Upper lobe of right lung (tissue), 1 donor: ENCODE measurements at regions not wholly inside any gene's neighbourhood (a gene's known extent, or its start where the extent isn't known, plus 50 kb on each side); places are given as distances from the start of the nearest gene placed in this dataset.
"Not testable (repeated sequence)": the region's sequence is repeated elsewhere in the genome, so short reads cannot be mapped to it uniquely, and the experiment has no call there.

Experiments
- ATAC-seq: fragments of 200-7000 bp; cut with Tn5 transposase; one replicate; pipeline ENCODE4 v1.9.1; 2020; ENCODE audit warnings: mild to moderate bottlenecking, moderate library complexity
- DNase-seq: peaks from one replicate; pipeline ENCODE4 v3.0.0-alpha.2; 2020
- H3K27ac ChIP-seq: fragments of 200-600 bp; one replicate; pipeline ENCODE4 v1.8.0; 2022
- H3K27me3 ChIP-seq: fragments of 200-600 bp; one replicate; pipeline ENCODE4 v1.8.0; 2022; ENCODE audit warnings: mild to moderate bottlenecking
- H3K36me3 ChIP-seq: fragments of 200-600 bp; one replicate; pipeline ENCODE4 v1.8.0; 2022
- H3K4me1 ChIP-seq: fragments of 200-600 bp; one replicate; pipeline ENCODE4 v1.8.0; 2022
- H3K4me3 ChIP-seq: fragments of 200-600 bp; one replicate; pipeline ENCODE4 v1.8.0; 2022; ENCODE audit warnings: mild to moderate bottlenecking
- H3K9me3 ChIP-seq: fragments of 200-600 bp; one replicate; pipeline ENCODE4 v1.8.0; 2022
- CTCF ChIP-seq: fragments of 200-600 bp; IDR thresholded peaks from one replicate; pipeline ENCODE4 v1.8.0; 2022; ENCODE audit warnings: antibody characterized with exemption
- intact Hi-C: fragments of 100-400 bp; cut with DNase I; formaldehyde crosslinking; loops from one replicate; pipeline ENCODE4 v1.11.0; 2022
- donor health status: DM: no; HTN: yes; CAD: no; lungs with severe emphysema.

GRCh38 chr18:11470941-11471340 lies 138.5 kb upstream of the SLC35G4 start:
- no peak for TF ChIP-seq CTCF
- Histone ChIP-seq H3K36me3 (no peaks in the 10 kb centered on the region), H3K27me3 (no peaks in the 10 kb centered on the region), H3K27ac (no peak overlapping the region), H3K4me3 (no peak overlapping the region), H3K9me3 (no peaks in the 10 kb centered on the region), H3K4me1 (no peaks in the 10 kb centered on the region)
- ATAC-seq, result no peak
- DNase-seq, result no peak
- intact Hi-C loops, result no loop called here

GRCh38 chr18:11468617-11469016 lies 140.8 kb upstream of the SLC35G4 start:
- Histone ChIP-seq H3K27me3 (no peaks in the 10 kb centered on the region), H3K4me1 (no peaks in the 10 kb centered on the region), H3K4me3 (no peak overlapping the region), H3K27ac (no peak overlapping the region), H3K36me3 (no peaks in the 10 kb centered on the region), H3K9me3 (no peaks in the 10 kb centered on the region)
- no peak for DNase-seq
- intact Hi-C loops, result no loop called here
- ATAC-seq, result no peak
- TF ChIP-seq CTCF, result no peak

GRCh38 chr18:11468120-11468519 lies 141.3 kb upstream of the SLC35G4 start:
- intact Hi-C loops, result no loop called here
- Histone ChIP-seq H3K4me3 (no peak overlapping the region), H3K9me3 (no peaks in the 10 kb centered on the region), H3K27ac (no peak overlapping the region), H3K4me1 (no peaks in the 10 kb centered on the region), H3K27me3 (no peaks in the 10 kb centered on the region), H3K36me3 (no peaks in the 10 kb centered on the region)
- no peak for TF ChIP-seq CTCF
- no peak for ATAC-seq
- DNase-seq, result no peak

GRCh38 chr18:11467611-11468010 lies 141.8 kb upstream of the SLC35G4 start:
- Histone ChIP-seq H3K27ac (no peak overlapping the region), H3K36me3 (no peaks in the 10 kb centered on the region), H3K4me1 (no peaks in the 10 kb centered on the region), H3K9me3 (no peaks in the 10 kb centered on the region), H3K27me3 (no peaks in the 10 kb centered on the region), H3K4me3 (no peak overlapping the region)
- intact Hi-C loops, result no loop called here
- TF ChIP-seq CTCF, result no peak
- ATAC-seq, result no peak
- DNase-seq, result no peak

GRCh38 chr18:11464129-11464528 lies 145.3 kb upstream of the SLC35G4 start:
- Histone ChIP-seq H3K36me3 (no peaks in the 10 kb centered on the region), H3K9me3 (no peaks in the 10 kb centered on the region), H3K27ac (no peak overlapping the region), H3K4me1 (no peaks in the 10 kb centered on the region), H3K27me3 (no peaks in the 10 kb centered on the region), H3K4me3 (no peak overlapping the region)
- intact Hi-C loops, result no loop called here
- DNase-seq (no peak), ATAC-seq (no peak)
- TF ChIP-seq CTCF, result no peak

GRCh38 chr18:11458447-11458846 lies 150.9 kb upstream of the SLC35G4 start:
- no peaks in the 10 kb centered on the region for H3K9me3 ChIP-seq
- no peak overlapping the region for H3K27ac ChIP-seq
- ATAC-seq, result no peak
- no peaks in the 10 kb centered on the region for H3K36me3 ChIP-seq
- no peak for TF ChIP-seq CTCF
- no peak for DNase-seq
- intact Hi-C loops, result no loop called here
- no peak overlapping the region for H3K4me3 ChIP-seq
- H3K27me3 ChIP-seq, result no peaks in the 10 kb centered on the region
- H3K4me1 ChIP-seq, result no peaks in the 10 kb centered on the region

GRCh38 chr18:11457853-11458252 lies 151.5 kb upstream of the SLC35G4 start:
- not testable (repeated sequence) for ATAC-seq

More at GRCh38 chr18:11457853-11458252, 151.5 kb upstream of the SLC35G4 start:
- H3K27me3 ChIP-seq, H3K36me3 ChIP-seq, H3K4me1 ChIP-seq, H3K9me3 ChIP-seq, H3K27ac ChIP-seq, DNase-seq, H3K4me3 ChIP-seq, intact Hi-C loops: not testable (repeated sequence)
